ENCODE measurements at regions not wholly inside any gene's neighbourhood (a gene's known extent, or its start where the extent isn't known, plus 50 kb on each side); places are given as distances from the start of the nearest gene placed in this dataset.

- TF ChIP-seq CTCF (IDR thresholded peaks at IDR 0.05) (no peak), EZH2 (IDR thresholded peaks at IDR 0.05; ENCODE audit: borderline replicate concordance, insufficient read depth, low read depth, low read length, poor library complexity, severe bottlenecking) (no peak)
Measured at GRCh38 chr4:111542056-111542455, 603.2 kb upstream of the FAM241A start.

Data from B cell (primary cell).